ENCODE measurements at regions not wholly inside any gene's neighbourhood (a gene's known extent, or its start where the extent isn't known, plus 50 kb on each side); places are given as distances from the start of the nearest gene placed in this dataset.

DNA sequence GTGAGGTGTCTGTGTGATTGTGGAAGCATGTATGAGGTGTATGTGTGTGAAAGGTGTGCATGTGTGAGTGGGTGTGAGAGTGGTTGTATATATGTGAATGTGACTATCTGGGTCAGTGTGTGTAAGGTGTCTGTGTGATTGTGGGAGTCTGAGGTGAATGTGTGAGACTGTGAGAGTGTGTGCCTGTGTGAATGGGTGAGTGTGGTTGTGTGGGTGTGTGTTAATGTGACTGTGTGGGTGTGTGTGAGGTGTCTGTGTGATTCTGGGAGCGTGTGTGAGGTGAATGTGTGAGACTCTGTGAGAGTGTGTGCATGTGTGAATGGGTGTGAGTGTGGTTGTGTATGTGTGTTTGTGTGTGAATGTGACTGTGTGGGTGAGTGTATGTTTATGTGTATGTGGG lies 385.1 kb downstream of the TCERG1L start:
- H3K4me3 ChIP-seq (ENCODE audit: low read depth, low read length), result no peak overlapping the region
- TF ChIP-seq, protein P1, sequence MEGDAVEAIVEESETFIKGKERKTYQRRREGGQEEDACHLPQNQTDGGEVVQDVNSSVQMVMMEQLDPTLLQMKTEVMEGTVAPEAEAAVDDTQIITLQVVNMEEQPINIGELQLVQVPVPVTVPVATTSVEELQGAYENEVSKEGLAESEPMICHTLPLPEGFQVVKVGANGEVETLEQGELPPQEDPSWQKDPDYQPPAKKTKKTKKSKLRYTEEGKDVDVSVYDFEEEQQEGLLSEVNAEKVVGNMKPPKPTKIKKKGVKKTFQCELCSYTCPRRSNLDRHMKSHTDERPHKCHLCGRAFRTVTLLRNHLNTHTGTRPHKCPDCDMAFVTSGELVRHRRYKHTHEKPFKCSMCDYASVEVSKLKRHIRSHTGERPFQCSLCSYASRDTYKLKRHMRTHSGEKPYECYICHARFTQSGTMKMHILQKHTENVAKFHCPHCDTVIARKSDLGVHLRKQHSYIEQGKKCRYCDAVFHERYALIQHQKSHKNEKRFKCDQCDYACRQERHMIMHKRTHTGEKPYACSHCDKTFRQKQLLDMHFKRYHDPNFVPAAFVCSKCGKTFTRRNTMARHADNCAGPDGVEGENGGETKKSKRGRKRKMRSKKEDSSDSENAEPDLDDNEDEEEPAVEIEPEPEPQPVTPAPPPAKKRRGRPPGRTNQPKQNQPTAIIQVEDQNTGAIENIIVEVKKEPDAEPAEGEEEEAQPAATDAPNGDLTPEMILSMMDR (conservative IDR thresholded peaks at IDR 0.05; ENCODE audit: low read depth, low read length), result no peak
- DNase-seq (ENCODE audit: low read depth), result no peak

DNA sequence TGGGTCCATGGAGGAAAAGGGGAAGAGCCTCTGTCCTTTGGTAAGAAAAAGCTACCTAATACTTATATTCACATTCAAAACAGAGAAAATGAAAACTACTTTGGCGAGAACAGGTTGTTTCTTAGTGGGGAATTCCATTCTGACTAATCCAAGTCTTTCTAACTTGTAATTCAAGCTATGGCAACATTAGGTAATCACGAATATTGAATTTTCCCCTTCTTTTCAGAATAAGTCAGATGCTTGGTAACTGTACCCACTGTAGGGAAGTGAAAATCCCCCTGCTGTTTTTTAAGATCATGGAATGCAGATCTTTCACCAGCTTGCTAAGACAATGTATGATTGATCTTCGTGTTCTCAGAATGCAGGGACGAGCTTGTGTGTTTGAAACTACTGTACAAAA lies 384.4 kb downstream of the TCERG1L start:
- no peak for DNase-seq (ENCODE audit: low read depth)
- TF ChIP-seq, protein P1 (conservative IDR thresholded peaks at IDR 0.05; ENCODE audit: low read depth, low read length), result no peak

DNA sequence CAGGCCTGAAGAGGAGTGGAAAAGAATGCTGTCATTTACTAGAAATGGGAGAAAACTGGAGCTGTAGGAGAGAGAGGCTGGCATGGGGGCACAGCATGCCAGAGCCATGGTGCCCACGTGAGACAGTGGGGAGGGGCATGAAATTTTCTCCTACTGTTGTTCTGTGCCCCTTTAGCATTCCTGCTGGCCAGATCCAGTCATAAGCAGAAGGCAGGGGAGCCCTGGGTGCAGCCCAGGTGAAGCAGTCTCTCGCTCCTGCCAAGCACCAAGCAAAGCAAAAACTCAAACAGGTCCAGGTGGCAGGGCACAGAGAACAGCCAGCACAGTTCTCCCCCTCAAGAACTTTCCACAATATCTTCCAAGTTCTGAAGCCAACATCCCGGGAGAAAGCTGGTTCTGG lies 383.2 kb downstream of the TCERG1L start:
- DNase-seq (ENCODE audit: low read depth), result no peak
- TF ChIP-seq, protein P1 (conservative IDR thresholded peaks at IDR 0.05; ENCODE audit: low read depth, low read length), result no peak
- no peak overlapping the region for H3K4me3 ChIP-seq (ENCODE audit: low read depth, low read length)

More for the DNA sequence above, 384.4 kb downstream of the TCERG1L start:
- H3K4me3 ChIP-seq (ENCODE audit: low read depth, low read length), result no peak overlapping the region

DNA sequence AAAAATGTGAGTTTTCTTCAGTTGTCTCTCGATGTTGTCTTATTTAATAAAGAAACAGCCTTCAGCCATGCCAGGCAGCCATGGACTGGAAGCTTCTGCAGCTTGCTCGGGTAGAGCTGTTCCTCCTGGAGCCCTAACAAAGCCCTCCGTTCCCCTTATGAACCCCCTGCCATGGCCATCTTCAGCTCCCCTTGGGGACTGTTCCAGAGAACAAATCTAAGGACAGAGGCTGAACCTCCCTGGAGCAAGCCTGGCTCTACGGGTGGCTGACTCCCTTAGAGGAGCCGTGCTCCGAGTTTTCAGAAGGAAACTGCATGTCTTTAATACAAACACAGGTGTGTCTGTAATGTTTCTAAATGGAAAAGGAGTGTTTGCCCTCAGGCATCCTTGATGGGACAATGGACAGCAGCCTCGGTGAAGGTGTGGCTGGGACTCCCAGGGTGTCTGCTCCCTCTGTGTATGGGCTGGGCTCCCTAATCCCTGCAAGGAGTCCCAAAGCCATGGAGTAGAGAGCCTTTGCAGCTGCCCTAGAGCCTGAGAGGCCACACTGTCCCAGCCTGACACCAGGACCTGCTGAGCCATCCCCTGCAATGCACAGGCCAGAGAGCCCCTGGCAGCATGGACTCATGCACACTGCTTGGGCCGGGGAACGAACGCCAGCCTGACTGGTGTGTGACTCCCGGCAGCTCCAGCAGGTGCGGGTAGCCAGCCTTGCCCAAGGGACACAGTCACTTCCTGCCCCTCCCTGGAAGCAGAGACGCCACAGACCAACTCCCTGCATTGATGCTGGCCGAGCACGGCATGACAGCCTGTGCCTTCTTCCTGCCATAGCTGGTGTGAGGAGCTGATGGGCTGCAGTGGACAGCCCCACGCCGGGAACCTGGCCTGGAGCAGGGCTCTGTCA lies 381.8 kb downstream of the TCERG1L start:
- TF ChIP-seq, protein P1 (conservative IDR thresholded peaks at IDR 0.05; ENCODE audit: low read depth, low read length), result no peak
- DNase-seq (ENCODE audit: low read depth), result no peak
- H3K4me3 ChIP-seq (ENCODE audit: low read depth, low read length), result no peak overlapping the region

DNA sequence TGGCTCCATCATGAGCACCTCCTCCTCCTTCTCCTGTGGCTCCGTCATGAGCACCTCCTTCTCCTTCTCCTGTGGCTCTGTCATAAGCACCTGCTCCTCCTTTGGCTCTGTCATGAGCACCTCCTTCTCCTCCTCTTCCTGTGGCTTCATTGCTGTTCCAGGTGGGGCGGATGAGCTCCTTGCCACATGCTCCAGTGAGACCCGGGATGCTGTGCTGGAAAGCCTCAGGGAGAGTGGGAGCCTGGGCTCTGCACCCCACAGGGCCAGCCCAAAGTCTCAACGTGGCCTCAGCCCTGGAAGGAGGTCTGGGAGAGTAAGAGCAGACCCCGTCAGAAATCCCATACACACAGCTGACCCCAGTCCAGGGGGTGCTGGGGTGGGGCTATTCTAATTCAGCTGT lies 380.7 kb downstream of the TCERG1L start:
- DNase-seq (ENCODE audit: low read depth), result no peak
- TF ChIP-seq, protein P1 (conservative IDR thresholded peaks at IDR 0.05; ENCODE audit: low read depth, low read length), result no peak
- no peak overlapping the region for H3K4me3 ChIP-seq (ENCODE audit: low read depth, low read length)

DNA sequence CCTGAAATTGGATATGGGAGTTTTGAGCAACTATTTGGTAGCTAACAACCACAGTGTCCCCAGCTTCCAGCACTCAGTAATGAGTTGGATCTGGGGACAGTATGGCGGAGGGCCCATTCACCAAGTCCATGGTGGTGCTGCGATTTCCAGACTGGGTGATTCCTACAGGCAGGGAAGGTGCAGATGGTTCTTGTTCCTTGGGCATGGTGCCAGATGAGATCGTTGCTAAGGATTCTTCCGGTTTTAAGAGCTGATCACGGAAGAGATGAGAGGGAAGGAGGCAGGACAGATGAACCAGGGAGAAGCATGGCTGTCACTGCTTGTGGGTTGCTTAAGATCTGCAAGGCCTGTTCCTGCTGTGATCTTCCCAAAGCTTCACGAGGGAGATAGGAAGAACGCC lies 380.3 kb downstream of the TCERG1L start:
- DNase-seq (ENCODE audit: low read depth), result no peak
- H3K4me3 ChIP-seq (ENCODE audit: low read depth, low read length), result no peak overlapping the region
- TF ChIP-seq, protein P1 (conservative IDR thresholded peaks at IDR 0.05; ENCODE audit: low read depth, low read length), result no peak

Data from epithelial cell of proximal tubule (primary cell).